Suprapubic skin (tissue), 4 donors: ENCODE measurements at regions not wholly inside any gene's neighbourhood (a gene's known extent, or its start where the extent isn't known, plus 50 kb on each side); places are given as distances from the start of the nearest gene placed in this dataset.

Source experiments
- DNase-seq, 2 donors: peaks; one replicate each; pipeline ENCODE4 v3.0.0-alpha.2; 2019; ENCODE audit warnings: low spot score in 2 of 2
- H3K27ac ChIP-seq: fragments of 200-600 bp; sonication (generic); one replicate; pipeline ENCODE4 v1.5.1; 2019
- H3K27me3 ChIP-seq: fragments of 200-600 bp; sonication (generic); one replicate; pipeline ENCODE4 v1.5.1; 2019
- H3K36me3 ChIP-seq: fragments of 200-600 bp; sonication (generic); one replicate; pipeline ENCODE4 v1.5.1; 2019
- H3K4me1 ChIP-seq: fragments of 200-600 bp; sonication (generic); one replicate; pipeline ENCODE4 v1.5.1; 2019
- H3K4me3 ChIP-seq: fragments of 200-600 bp; sonication (generic); one replicate; pipeline ENCODE4 v1.5.1; 2019; ENCODE audit warnings: mild to moderate bottlenecking
- H3K9me3 ChIP-seq: fragments of 200-600 bp; sonication (generic); one replicate; pipeline ENCODE4 v1.5.1; 2019
- EP300 ChIP-seq: sonication (generic); formaldehyde crosslinking; IDR thresholded peaks from one replicate; pipeline ENCODE4 v1.6.1; 2017; ENCODE audit warnings: antibody characterized with exemption
- POLR2A ChIP-seq, 2 donors: fragments of 450-650 bp; IDR thresholded peaks; one replicate each; pipeline ENCODE4 v1.6.1; 2017; ENCODE audit warnings: antibody characterized with exemption in 2 of 2, mild to moderate bottlenecking in 2 of 2, moderate library complexity in 2 of 2
- POLR2AphosphoS5 ChIP-seq, 3 donors: sonication (generic); formaldehyde crosslinking; IDR thresholded peaks; one replicate each; pipeline ENCODE4 v1.6.1; 2017; ENCODE audit warnings: antibody characterized with exemption in 3 of 3
- WGBS: methylation state at CpG from one replicate; pipeline ENCODE4 v1.1.5; 2018; 5-methylcytosine and 5-hydroxymethylcytosine counted together
- TF ChIP-seq, protein P1 (sequence below), 2 donors: fragments of 200-600 bp in 1 of 2; fragments of 450-650 bp in 1 of 2; sonication (generic) in 1 of 2; IDR thresholded peaks; one replicate each; pipeline ENCODE4 v1.5.1; 2016 to 2019; ENCODE audit warnings: antibody characterized with exemption in 2 of 2, mild to moderate bottlenecking in 1 of 2, moderate library complexity in 1 of 2

DNA sequence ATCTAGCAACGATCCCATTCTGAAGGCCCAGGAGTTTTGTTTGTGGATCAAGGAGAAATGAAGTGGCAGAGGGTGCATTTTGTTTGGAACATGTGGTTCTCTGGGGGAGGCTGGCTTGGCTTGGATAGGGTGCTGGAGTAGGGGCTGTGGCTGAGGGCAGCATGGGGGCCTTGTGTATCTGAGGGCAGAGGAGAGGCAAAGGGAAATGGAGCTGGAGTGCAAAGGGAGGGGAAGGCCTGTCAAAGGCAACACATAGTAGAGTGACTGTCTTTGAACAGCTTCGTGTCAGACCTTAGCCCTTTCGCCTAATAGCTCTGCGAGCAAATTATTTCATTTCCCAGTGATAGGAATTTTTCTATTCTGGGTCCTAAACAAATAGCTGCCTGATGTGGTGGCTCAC, 187.2 kb downstream of the KCNRG start:
- DNase-seq, result no peak
- Histone ChIP-seq H3K4me1 (no peaks in the 10 kb centered on the region), H3K27ac (no peak overlapping the region), H3K9me3 (no peaks in the 10 kb centered on the region), H3K4me3 (no peak overlapping the region), H3K27me3 (no peaks in the 10 kb centered on the region), H3K36me3 (no peaks in the 10 kb centered on the region)
- TF ChIP-seq EP300 (no peak), POLR2AphosphoS5 (IDR thresholded peaks at IDR 0.05) (no peak), POLR2A (IDR thresholded peaks at IDR 0.05) (no peak)
- TF ChIP-seq, protein P1, sequence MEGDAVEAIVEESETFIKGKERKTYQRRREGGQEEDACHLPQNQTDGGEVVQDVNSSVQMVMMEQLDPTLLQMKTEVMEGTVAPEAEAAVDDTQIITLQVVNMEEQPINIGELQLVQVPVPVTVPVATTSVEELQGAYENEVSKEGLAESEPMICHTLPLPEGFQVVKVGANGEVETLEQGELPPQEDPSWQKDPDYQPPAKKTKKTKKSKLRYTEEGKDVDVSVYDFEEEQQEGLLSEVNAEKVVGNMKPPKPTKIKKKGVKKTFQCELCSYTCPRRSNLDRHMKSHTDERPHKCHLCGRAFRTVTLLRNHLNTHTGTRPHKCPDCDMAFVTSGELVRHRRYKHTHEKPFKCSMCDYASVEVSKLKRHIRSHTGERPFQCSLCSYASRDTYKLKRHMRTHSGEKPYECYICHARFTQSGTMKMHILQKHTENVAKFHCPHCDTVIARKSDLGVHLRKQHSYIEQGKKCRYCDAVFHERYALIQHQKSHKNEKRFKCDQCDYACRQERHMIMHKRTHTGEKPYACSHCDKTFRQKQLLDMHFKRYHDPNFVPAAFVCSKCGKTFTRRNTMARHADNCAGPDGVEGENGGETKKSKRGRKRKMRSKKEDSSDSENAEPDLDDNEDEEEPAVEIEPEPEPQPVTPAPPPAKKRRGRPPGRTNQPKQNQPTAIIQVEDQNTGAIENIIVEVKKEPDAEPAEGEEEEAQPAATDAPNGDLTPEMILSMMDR (IDR thresholded peaks at IDR 0.05), result no peak
- WGBS, result 88% methylated on average over 4 of the region's 4 CpGs

DNA sequence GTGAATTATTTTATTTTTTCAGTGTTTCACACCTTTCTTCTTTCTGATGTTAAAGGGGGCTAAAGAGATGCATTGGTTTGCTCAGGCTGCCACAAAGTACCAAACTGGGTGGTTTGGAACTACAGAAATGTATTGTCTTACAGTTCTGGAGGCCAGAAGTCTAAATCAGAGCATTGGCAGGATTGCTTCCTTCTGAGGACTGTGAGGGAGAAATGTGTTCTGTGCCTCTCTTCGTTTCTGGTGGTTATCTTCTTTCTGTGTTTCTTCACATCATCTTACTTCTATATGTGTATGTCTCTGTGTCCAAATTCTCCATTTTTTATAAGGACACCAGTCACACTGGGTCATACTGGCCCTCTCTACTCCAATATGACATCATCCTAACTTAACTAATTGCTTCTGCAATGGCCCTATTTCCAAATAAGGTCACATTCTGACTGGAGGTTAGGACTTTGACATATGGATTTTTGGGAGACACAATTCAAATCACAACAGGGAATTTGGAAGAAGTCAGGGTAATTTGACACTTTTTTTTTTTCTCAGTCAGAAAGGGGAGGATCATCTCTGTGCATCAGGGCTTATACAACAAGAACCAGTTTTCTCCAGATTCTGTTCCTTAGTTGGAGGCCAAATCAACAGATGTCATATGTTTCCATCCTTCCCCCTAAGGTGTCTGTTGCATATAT, 188.2 kb downstream of the KCNRG start:
- no peak overlapping the region for H3K4me3 ChIP-seq
- H3K36me3 ChIP-seq, result no peaks in the 10 kb centered on the region
- H3K9me3 ChIP-seq, result no peaks in the 10 kb centered on the region
- DNase-seq, result no peak
- 80% methylated on average over 1 of the region's 1 CpG for WGBS
- no peak overlapping the region for H3K27ac ChIP-seq
- TF ChIP-seq, protein P1 (IDR thresholded peaks at IDR 0.05), result no peak
- TF ChIP-seq POLR2A (IDR thresholded peaks at IDR 0.05) (no peak), POLR2AphosphoS5 (IDR thresholded peaks at IDR 0.05) (no peak), EP300 (no peak)
- H3K27me3 ChIP-seq, result no peaks in the 10 kb centered on the region
- peaks cover 3% of the 10 kb centered on the region for H3K4me1 ChIP-seq

DNA sequence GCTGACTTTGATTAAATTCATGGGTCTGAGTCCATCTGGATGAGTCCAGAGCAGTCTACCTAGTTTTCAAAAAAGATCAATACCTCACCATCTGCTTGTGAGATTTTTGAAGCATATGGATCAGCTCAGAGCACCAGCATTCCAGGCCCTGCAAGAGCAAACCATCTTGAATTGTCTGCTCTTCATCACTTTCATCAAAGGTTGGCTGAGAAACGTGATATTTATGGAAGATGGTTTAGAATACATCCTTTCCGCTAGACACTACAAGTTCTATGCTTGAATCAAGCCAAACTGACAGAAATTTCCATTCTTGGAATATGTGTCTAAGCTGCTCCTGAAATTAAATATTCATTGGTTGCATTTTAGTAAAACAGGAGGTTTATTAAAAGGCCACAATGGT, 190.3 kb downstream of the KCNRG start:
- Histone ChIP-seq H3K4me3 (no peak overlapping the region), H3K27me3 (no peaks in the 10 kb centered on the region), H3K36me3 (no peaks in the 10 kb centered on the region), H3K4me1 (peaks cover 13% of the 10 kb centered on the region), H3K9me3 (no peaks in the 10 kb centered on the region), H3K27ac (no peak overlapping the region)
- no peak for DNase-seq
- 89% methylated on average over 2 of the region's 2 CpGs for WGBS
- TF ChIP-seq POLR2AphosphoS5 (IDR thresholded peaks at IDR 0.05) (no peak), POLR2A (IDR thresholded peaks at IDR 0.05) (no peak), EP300 (no peak)
- TF ChIP-seq, protein P1 (IDR thresholded peaks at IDR 0.05), result no peak

DNA sequence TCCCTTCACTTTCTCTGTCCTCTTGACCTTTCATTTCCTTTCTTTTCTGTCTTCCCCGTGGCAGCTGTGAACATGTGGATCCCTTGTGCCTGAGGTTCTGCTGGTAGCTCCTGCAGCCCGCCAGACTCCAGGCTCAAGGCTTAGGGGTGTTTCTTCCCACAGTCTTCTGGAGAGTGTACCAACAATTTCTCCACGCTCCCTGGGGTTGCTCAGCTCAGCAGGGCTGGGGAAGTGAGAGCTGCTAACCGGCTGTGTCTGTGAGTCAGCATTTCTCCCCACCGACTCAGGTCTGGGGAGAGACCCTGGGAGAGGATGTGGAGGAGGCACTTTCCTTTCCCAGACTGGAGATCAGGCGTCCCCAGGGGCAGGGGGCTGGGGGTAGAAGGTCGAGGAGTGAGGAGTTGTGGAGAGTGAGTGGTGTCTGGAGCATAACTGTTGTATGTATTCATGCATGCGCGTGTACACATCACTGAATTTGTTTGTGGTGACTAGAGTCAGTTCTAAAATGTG, 193.6 kb downstream of the KCNRG start:
- Histone ChIP-seq H3K27ac (no peak overlapping the region), H3K4me3 (peak overlapping the region; percentile 24), H3K36me3 (no peaks in the 10 kb centered on the region), H3K9me3 (no peaks in the 10 kb centered on the region), H3K4me1 (peaks cover 13% of the 10 kb centered on the region), H3K27me3 (no peaks in the 10 kb centered on the region)
- DNase-seq, result peak; percentile 60 to 81
- TF ChIP-seq EP300, result no peak
- no peak for TF ChIP-seq POLR2AphosphoS5 (IDR thresholded peaks at IDR 0.05)
- TF ChIP-seq, protein P1 (IDR thresholded peaks at IDR 0.05), result no peak
- TF ChIP-seq POLR2A (IDR thresholded peaks at IDR 0.05), result no peak
- 22% methylated on average over 9 of the region's 9 CpGs for WGBS

DNA sequence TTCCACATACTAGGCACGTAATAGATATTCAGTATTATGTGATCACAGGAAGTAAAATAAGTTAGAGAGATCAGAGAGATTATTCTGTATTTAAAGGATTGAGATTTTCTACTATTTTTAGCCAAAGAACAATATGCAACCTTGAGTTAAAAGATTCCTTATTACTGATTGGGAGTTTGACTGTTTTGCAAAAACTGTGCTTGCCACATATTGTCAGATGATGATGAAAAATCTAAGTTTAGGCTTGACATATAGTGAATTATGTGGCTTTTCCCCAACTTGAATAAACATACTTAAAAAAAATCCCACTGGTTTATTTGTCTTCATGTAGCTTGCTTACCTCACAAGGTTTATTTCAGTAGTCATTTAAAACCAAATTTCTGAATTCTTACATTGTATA, 194.4 kb downstream of the KCNRG start:
- H3K27ac ChIP-seq, result no peak overlapping the region
- H3K9me3 ChIP-seq, result no peaks in the 10 kb centered on the region
- H3K4me3 ChIP-seq, result no peak overlapping the region
- DNase-seq, result no peak
- H3K27me3 ChIP-seq, result no peaks in the 10 kb centered on the region
- 86% methylated on average over 1 of the region's 1 CpG for WGBS
- H3K4me1 ChIP-seq, result peaks cover 13% of the 10 kb centered on the region
- TF ChIP-seq, protein P1 (IDR thresholded peaks at IDR 0.05), result no peak
- TF ChIP-seq POLR2A (IDR thresholded peaks at IDR 0.05) (no peak), EP300 (no peak), POLR2AphosphoS5 (IDR thresholded peaks at IDR 0.05) (no peak)
- H3K36me3 ChIP-seq, result no peaks in the 10 kb centered on the region
